OCI-LY3 (cell line): ENCODE measurements at regions not wholly inside any gene's neighbourhood (a gene's known extent, or its start where the extent isn't known, plus 50 kb on each side); places are given as distances from the start of the nearest gene placed in this dataset.

Source experiments
- EZH2phosphoT487 ChIP-seq: fragments of 200-600 bp; shearing (Covaris generic); IDR thresholded peaks from 2 replicates; pipeline ENCODE4 v1.6.1; 2018; ENCODE audit warnings: antibody characterized with exemption, mixed run types, low read depth
- TF ChIP-seq, protein P1 (sequence below): fragments of 200-600, 300-600 bp; sonication (generic); IDR thresholded peaks from 2 replicates; pipeline ENCODE4 v1.5.1; 2014; ENCODE audit warnings: antibody characterized with exemption, low read length, low read depth

GRCh38 chr15:93332168-93332553 lies 243.2 kb upstream of the RGMA start:
- no peak for TF ChIP-seq EZH2phosphoT487
- TF ChIP-seq, protein P1, sequence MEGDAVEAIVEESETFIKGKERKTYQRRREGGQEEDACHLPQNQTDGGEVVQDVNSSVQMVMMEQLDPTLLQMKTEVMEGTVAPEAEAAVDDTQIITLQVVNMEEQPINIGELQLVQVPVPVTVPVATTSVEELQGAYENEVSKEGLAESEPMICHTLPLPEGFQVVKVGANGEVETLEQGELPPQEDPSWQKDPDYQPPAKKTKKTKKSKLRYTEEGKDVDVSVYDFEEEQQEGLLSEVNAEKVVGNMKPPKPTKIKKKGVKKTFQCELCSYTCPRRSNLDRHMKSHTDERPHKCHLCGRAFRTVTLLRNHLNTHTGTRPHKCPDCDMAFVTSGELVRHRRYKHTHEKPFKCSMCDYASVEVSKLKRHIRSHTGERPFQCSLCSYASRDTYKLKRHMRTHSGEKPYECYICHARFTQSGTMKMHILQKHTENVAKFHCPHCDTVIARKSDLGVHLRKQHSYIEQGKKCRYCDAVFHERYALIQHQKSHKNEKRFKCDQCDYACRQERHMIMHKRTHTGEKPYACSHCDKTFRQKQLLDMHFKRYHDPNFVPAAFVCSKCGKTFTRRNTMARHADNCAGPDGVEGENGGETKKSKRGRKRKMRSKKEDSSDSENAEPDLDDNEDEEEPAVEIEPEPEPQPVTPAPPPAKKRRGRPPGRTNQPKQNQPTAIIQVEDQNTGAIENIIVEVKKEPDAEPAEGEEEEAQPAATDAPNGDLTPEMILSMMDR = no peak
